Liver (tissue), 8 donors: ENCODE measurements at regions not wholly inside any gene's neighbourhood (a gene's known extent, or its start where the extent isn't known, plus 50 kb on each side); places are given as distances from the start of the nearest gene placed in this dataset.

Source experiments
- DNase-seq: peaks from one replicate; pipeline ENCODE4 v3.0.0-alpha.2; 2017; ENCODE audit warnings: low spot score
- H3K27ac ChIP-seq, 2 donors: one replicate each; pipeline ENCODE4 v1.7.0; 2013; ENCODE audit warnings: inconsistent platforms in 2 of 2, low read length in 2 of 2, control low read depth in 1 of 2, low read depth in 1 of 2, mild to moderate bottlenecking in 1 of 2
- H3K27me3 ChIP-seq, 4 donors: one replicate each; pipeline versions ENCODE4 v1.6.1 to v1.7.0; 2013; ENCODE audit warnings: low read length in 3 of 4, inconsistent platforms in 1 of 4, mild to moderate bottlenecking in 1 of 4, moderate library complexity in 1 of 4; ENCODE audit not compliant: control insufficient read depth in 4 of 4, insufficient read depth in 4 of 4
- H3K36me3 ChIP-seq, 4 donors: one replicate each; pipeline versions ENCODE4 v1.6.1 to v1.7.0; 2013; ENCODE audit warnings: low read length in 3 of 4, mild to moderate bottlenecking in 3 of 4, low read depth in 1 of 4, moderate library complexity in 1 of 4; ENCODE audit not compliant: control insufficient read depth in 4 of 4, insufficient read depth in 3 of 4
- H3K4me1 ChIP-seq, 4 donors: one replicate each; pipeline versions ENCODE4 v1.6.1 to v1.7.0; 2013; ENCODE audit warnings: low read length in 3 of 4, mild to moderate bottlenecking in 3 of 4, moderate library complexity in 1 of 4; ENCODE audit not compliant: control insufficient read depth in 4 of 4, insufficient read depth in 4 of 4
- H3K4me3 ChIP-seq, 3 donors: one replicate each; pipeline versions ENCODE4 v1.6.1 to v1.7.0; 2013; ENCODE audit warnings: low read length in 3 of 3, control low read depth in 1 of 3, low read depth in 1 of 3, mild to moderate bottlenecking in 1 of 3
- H3K9ac ChIP-seq, 2 donors: one replicate each; pipeline ENCODE4 v1.7.0; 2013; ENCODE audit warnings: low read length in 2 of 2, mild to moderate bottlenecking in 2 of 2, moderate library complexity in 2 of 2, control low read depth in 1 of 2, low read depth in 1 of 2
- H3K9me3 ChIP-seq, 4 donors: one replicate each; pipeline versions ENCODE4 v1.6.1 to v1.7.0; 2013; ENCODE audit warnings: low read length in 3 of 4; ENCODE audit not compliant: control insufficient read depth in 4 of 4
- ATF3 ChIP-seq: IDR thresholded peaks from 2 replicates; pipeline ENCODE4 v1.6.1; 2016; ENCODE audit warnings: antibody characterized with exemption
- CTCF ChIP-seq: fragments of 150-350 bp; IDR thresholded peaks from 2 replicates; pipeline ENCODE4 v1.5.1; 2017; ENCODE audit warnings: improper control_type of control experiment, low read depth, low read length; ENCODE audit not compliant: missing input control
- EGR1 ChIP-seq, 2 donors: IDR thresholded peaks; 2 replicates each; pipeline ENCODE4 v1.6.1; 2016 to 2018; ENCODE audit warnings: antibody characterized with exemption in 2 of 2, low read depth in 2 of 2
- GABPA ChIP-seq, 2 donors: IDR thresholded peaks in 1 of 2; conservative IDR thresholded peaks in 1 of 2; 2 replicates each; pipeline ENCODE4 v1.6.1; 2016; ENCODE audit warnings: antibody characterized with exemption in 2 of 2, mild to moderate bottlenecking in 1 of 2, moderate library complexity in 1 of 2
- HNF4A ChIP-seq, 2 donors: conservative IDR thresholded peaks; 2 replicates each; pipeline ENCODE4 v1.6.1; 2016; ENCODE audit warnings: antibody characterized with exemption in 2 of 2, mild to moderate bottlenecking in 2 of 2
- HNF4G ChIP-seq: IDR thresholded peaks from 2 replicates; pipeline ENCODE4 v1.6.1; 2016; ENCODE audit warnings: antibody characterized with exemption
- MAX ChIP-seq: IDR thresholded peaks from 2 replicates; pipeline ENCODE4 v1.6.1; 2016; ENCODE audit warnings: antibody characterized with exemption
- NR2F2 ChIP-seq: IDR thresholded peaks from 2 replicates; pipeline ENCODE4 v1.6.1; 2016; ENCODE audit warnings: antibody characterized with exemption
- RAD21 ChIP-seq, 2 donors: IDR thresholded peaks; 2 replicates each; pipeline ENCODE4 v1.6.1; 2016; ENCODE audit warnings: antibody characterized with exemption in 2 of 2, mild to moderate bottlenecking in 2 of 2
- REST ChIP-seq: IDR thresholded peaks from 2 replicates; pipeline ENCODE4 v1.6.1; 2016; ENCODE audit warnings: antibody characterized with exemption, mild to moderate bottlenecking
- RXRA ChIP-seq, 2 donors: IDR thresholded peaks; 2 replicates each; pipeline ENCODE4 v1.6.1; 2017 to 2018; ENCODE audit warnings: antibody characterized with exemption in 2 of 2, mild to moderate bottlenecking in 1 of 2
- TAF1 ChIP-seq: conservative IDR thresholded peaks from 2 replicates; pipeline ENCODE4 v1.6.1; 2016; ENCODE audit warnings: antibody characterized with exemption, mild to moderate bottlenecking
- YY1 ChIP-seq: IDR thresholded peaks from 2 replicates; pipeline ENCODE4 v1.6.1; 2016; ENCODE audit warnings: antibody characterized with exemption, mild to moderate bottlenecking
- WGBS: extraction: QIAGEN DNeasy Blood & Tissue Kit; methylation state at CpG from one replicate; pipeline ENCODE4 v1.1.7; 2013; 5-methylcytosine and 5-hydroxymethylcytosine counted together
- TF ChIP-seq, protein P1 (sequence below): IDR thresholded peaks from 2 replicates; pipeline ENCODE4 v1.6.1; 2016; ENCODE audit warnings: antibody characterized with exemption
- donor health status: healthy.
- donor health status: healthy.
- donor health status: healthy.
- donor health status: healthy.
- donor health status: healthy.

- DNase-seq = no peak
- H3K36me3 ChIP-seq = no peaks in the 10 kb centered on the region
- TF ChIP-seq RXRA (IDR thresholded peaks at IDR 0.05) (no peak), HNF4A (conservative IDR thresholded peaks at IDR 0.05) (no peak), GABPA (IDR thresholded peaks at IDR 0.05 in 1 of 2, conservative IDR thresholded peaks at IDR 0.05 in 1 of 2) (no peak)
- TF ChIP-seq, protein P1, sequence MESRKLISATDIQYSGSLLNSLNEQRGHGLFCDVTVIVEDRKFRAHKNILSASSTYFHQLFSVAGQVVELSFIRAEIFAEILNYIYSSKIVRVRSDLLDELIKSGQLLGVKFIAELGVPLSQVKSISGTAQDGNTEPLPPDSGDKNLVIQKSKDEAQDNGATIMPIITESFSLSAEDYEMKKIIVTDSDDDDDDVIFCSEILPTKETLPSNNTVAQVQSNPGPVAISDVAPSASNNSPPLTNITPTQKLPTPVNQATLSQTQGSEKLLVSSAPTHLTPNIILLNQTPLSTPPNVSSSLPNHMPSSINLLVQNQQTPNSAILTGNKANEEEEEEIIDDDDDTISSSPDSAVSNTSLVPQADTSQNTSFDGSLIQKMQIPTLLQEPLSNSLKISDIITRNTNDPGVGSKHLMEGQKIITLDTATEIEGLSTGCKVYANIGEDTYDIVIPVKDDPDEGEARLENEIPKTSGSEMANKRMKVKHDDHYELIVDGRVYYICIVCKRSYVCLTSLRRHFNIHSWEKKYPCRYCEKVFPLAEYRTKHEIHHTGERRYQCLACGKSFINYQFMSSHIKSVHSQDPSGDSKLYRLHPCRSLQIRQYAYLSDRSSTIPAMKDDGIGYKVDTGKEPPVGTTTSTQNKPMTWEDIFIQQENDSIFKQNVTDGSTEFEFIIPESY = no peak
- H3K4me3 ChIP-seq = no peak overlapping the region
- no peak overlapping the region for H3K27ac ChIP-seq
- no peaks in the 10 kb centered on the region for H3K27me3 ChIP-seq
- peaks cover 0 to 11% (median 0%) of the 10 kb centered on the region in 4 donors for H3K4me1 ChIP-seq
- 87% methylated on average over 16 of the region's 16 CpGs for WGBS
- H3K9ac ChIP-seq = no peak overlapping the region
- peaks cover 0 to 8% (median under 1%) of the 10 kb centered on the region in 4 donors for H3K9me3 ChIP-seq
These were observed 243.4 kb upstream of the PPP2R2D start for GRCh38 chr10:131657318-131657984.

DNA sequence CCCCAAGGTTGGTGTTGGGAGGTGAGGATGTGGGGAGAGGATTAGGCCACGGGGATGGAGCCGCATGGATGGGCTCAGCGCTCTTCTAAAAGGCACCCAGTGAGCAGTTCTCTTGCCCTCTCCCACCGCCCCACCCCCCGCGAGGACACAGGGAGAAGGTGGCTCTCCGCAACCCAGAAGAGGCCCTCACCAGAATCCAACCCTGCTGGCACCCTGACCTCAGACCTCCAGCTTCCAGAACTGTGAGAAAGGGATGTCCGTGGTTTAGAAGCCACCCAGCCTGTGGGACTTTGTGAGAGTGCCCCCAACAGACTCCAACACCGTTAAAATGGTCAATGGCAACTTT, 242.8 kb upstream of the PPP2R2D start:
- DNase-seq = no peak
- no peak overlapping the region for H3K4me3 ChIP-seq
- TF ChIP-seq EGR1 (IDR thresholded peaks at IDR 0.05; ENCODE audit: low read depth in 2 of 2) = no peak
- TF ChIP-seq GABPA (IDR thresholded peaks at IDR 0.05 in 1 of 2, conservative IDR thresholded peaks at IDR 0.05 in 1 of 2) = no peak
- no peak for TF ChIP-seq HNF4G
- TF ChIP-seq CTCF = no peak
- TF ChIP-seq REST = no peak
- TF ChIP-seq TAF1 = no peak
- no peak for TF ChIP-seq HNF4A (conservative IDR thresholded peaks at IDR 0.05)
- TF ChIP-seq MAX = no peak
- TF ChIP-seq ATF3 = no peak
- no peak for TF ChIP-seq RAD21 (IDR thresholded peaks at IDR 0.05)
- TF ChIP-seq YY1 = no peak
- no peak for TF ChIP-seq NR2F2
- H3K9ac ChIP-seq = no peak overlapping the region
- peaks cover 0 to 8% (median under 1%) of the 10 kb centered on the region in 4 donors for H3K9me3 ChIP-seq
- peaks cover 0 to 11% (median 0%) of the 10 kb centered on the region in 4 donors for H3K4me1 ChIP-seq
- H3K36me3 ChIP-seq = no peaks in the 10 kb centered on the region
- H3K27ac ChIP-seq = no peak overlapping the region
- WGBS = 89% methylated on average over 9 of the region's 9 CpGs
- H3K27me3 ChIP-seq = no peaks in the 10 kb centered on the region
